Activated naive CD4-positive, alpha-beta T cell treated with anti-CD3 and anti-CD28 coated beads, Interleukin-2, amount 50 U/mL, for 24 hours (primary cell): ENCODE measurements at regions not wholly inside any gene's neighbourhood (a gene's known extent, or its start where the extent isn't known, plus 50 kb on each side); places are given as distances from the start of the nearest gene placed in this dataset.

ENCODE experiments used
- H3K27ac Mint-ChIP-seq: one replicate; pipeline ENCODE4 v1.8.0; 2021; ENCODE audit warnings: mild to moderate bottlenecking, mixed read lengths
- H3K27me3 Mint-ChIP-seq: one replicate; pipeline ENCODE4 v1.8.0; 2021; ENCODE audit warnings: mixed read lengths
- H3K36me3 Mint-ChIP-seq: one replicate; pipeline ENCODE4 v1.8.0; 2021; ENCODE audit warnings: mixed read lengths
- H3K4me1 Mint-ChIP-seq: one replicate; pipeline ENCODE4 v1.8.0; 2021; ENCODE audit warnings: mixed read lengths
- H3K4me3 Mint-ChIP-seq: one replicate; pipeline ENCODE4 v1.8.0; 2021; ENCODE audit warnings: mild to moderate bottlenecking, mixed read lengths
- H3K9me3 Mint-ChIP-seq: one replicate; pipeline ENCODE4 v1.8.0; 2021; ENCODE audit warnings: mixed read lengths

DNA sequence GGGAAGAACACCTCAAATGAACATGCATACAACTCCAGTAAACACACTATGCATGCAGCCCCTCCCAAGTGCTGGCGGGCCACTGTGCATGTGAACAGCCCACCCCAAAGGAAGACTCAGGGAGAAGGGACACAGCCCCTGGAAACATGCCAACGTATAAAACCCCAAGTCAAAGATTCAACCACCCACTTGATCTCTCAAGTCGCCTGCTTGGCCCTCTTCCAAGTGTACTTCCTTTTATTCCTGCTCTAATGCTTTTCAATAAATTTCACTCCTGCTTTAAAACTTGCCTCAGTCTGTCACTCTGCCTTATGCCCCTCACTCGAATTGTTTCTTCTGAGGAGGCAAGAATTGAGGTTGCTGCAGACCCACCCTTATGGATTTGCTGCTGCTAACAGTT is 139.1 kb downstream of the C1D start:
- no peaks in the 10 kb centered on the region for H3K9me3 Mint-ChIP-seq
- H3K4me1 Mint-ChIP-seq, result no peaks in the 10 kb centered on the region
- no peak overlapping the region for H3K27ac Mint-ChIP-seq
- no peak overlapping the region for H3K4me3 Mint-ChIP-seq
- H3K27me3 Mint-ChIP-seq, result peaks cover 14% of the 10 kb centered on the region
- no peaks in the 10 kb centered on the region for H3K36me3 Mint-ChIP-seq

DNA sequence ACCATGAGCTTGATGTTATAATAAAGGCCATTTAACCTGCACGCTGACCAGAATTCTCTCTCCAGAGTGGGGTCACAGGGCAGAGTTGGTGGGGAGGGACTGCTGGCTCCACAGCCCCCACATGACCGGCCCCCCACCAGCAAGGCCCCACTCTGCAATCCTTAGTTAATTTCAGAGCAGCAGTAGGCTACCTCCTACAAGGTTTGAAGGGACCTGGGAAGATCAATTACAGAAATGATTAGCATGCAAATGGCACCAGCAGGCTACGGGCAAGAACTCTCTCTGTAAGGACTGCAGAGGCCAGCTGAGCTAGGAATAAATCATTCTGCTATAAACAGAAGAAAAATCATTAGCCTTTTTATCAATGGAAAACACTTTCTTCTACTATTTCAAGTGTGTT is 135.3 kb downstream of the C1D start:
- Mint-ChIP-seq H3K27me3 (peaks cover 9% of the 10 kb centered on the region), H3K9me3 (no peaks in the 10 kb centered on the region), H3K27ac (no peak overlapping the region), H3K36me3 (no peaks in the 10 kb centered on the region), H3K4me1 (no peaks in the 10 kb centered on the region), H3K4me3 (no peak overlapping the region)

DNA sequence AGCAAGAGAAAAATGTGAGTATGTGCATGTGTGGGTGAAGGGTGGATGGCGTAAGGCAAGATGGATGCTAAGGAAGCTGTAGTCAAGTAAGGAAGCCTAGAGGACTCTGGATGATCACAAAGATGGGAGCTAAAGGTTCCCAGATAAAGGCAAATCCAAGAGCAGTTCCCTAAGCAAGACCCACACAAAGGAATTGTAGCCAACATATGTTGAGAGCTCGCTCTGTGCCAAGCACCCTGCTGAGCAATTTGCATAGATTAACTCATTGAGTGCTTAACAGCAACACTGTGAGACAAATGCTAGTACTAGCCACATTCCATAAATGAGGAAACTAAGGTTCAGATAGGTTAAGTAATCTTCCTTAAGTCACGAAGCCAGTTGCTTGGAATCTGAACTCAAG is 132.6 kb downstream of the C1D start:
- no peaks in the 10 kb centered on the region for H3K36me3 Mint-ChIP-seq
- H3K9me3 Mint-ChIP-seq, result no peaks in the 10 kb centered on the region

DNA sequence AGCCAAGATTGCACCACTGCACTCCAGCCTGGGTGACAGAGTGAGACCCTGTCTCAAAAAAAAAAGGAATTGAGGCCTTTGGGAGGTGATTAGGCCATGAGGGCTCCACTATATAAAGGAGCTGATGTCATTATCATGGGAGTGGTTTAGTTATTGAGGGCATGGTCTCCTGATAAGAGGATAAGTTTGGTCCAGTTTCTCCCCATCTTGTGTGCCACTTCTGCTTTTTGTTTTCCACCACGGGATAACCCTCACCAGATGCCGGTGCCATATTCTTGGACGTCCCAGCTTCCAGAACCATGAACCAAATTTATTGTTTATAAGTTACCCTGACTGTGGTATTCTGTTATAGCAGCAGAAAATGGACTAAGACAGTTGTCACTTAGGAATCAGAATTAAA is 125.8 kb downstream of the C1D start:
- no peaks in the 10 kb centered on the region for H3K9me3 Mint-ChIP-seq
- H3K27ac Mint-ChIP-seq, result no peak overlapping the region
- H3K4me3 Mint-ChIP-seq, result no peak overlapping the region
- peaks cover 5% of the 10 kb centered on the region for H3K27me3 Mint-ChIP-seq
- H3K4me1 Mint-ChIP-seq, result no peaks in the 10 kb centered on the region
- H3K36me3 Mint-ChIP-seq, result no peaks in the 10 kb centered on the region

More for the DNA sequence above, 132.6 kb downstream of the C1D start:
- no peak overlapping the region for H3K4me3 Mint-ChIP-seq
- no peaks in the 10 kb centered on the region for H3K4me1 Mint-ChIP-seq
- peaks cover 4% of the 10 kb centered on the region for H3K27me3 Mint-ChIP-seq
- no peak overlapping the region for H3K27ac Mint-ChIP-seq

DNA sequence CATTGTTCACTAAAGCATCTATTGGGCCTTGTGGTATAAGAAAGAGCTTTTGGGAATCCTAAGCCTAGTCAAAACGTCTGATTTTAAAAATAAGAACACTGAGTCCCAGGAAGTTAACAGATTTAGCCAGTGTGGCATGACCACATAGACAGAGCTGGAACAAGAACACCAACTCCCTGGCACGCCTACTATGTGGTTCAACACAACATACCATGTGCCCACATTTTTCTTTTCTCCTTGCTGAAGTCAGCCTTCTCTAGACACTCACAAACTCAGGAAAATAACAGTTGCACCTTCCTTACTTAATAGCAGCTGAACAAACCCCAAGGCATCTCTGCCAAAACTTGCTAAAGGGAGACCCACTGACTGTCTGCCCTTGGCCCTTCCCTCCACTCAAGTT is 124.8 kb downstream of the C1D start:
- Mint-ChIP-seq H3K4me1 (no peaks in the 10 kb centered on the region), H3K27ac (no peak overlapping the region), H3K36me3 (no peaks in the 10 kb centered on the region), H3K27me3 (peaks cover 10% of the 10 kb centered on the region), H3K4me3 (no peak overlapping the region), H3K9me3 (peaks cover 8% of the 10 kb centered on the region)

DNA sequence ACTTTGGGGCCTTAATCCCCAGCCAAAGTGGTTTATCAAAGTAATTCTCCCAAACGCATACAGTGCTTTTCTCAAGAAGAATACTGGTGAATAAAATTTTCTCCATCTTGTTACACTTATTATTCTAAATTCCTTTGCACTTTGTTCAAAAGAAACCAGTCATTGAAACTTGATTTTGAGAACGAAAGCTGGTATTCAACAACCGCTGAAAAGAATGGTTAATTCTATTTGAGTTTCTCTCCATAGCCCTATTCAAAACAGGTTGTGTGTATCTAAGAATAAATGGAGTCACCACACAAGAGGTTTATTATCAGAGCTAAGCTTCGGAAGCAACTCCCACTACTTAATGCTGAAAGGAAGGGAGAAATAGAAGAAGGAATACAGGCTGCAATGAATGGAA is 117.7 kb downstream of the C1D start:
- Mint-ChIP-seq H3K9me3 (peaks cover 12% of the 10 kb centered on the region), H3K4me1 (no peaks in the 10 kb centered on the region), H3K27me3 (peaks cover 14% of the 10 kb centered on the region), H3K4me3 (no peak overlapping the region), H3K36me3 (no peaks in the 10 kb centered on the region), H3K27ac (no peak overlapping the region)

DNA sequence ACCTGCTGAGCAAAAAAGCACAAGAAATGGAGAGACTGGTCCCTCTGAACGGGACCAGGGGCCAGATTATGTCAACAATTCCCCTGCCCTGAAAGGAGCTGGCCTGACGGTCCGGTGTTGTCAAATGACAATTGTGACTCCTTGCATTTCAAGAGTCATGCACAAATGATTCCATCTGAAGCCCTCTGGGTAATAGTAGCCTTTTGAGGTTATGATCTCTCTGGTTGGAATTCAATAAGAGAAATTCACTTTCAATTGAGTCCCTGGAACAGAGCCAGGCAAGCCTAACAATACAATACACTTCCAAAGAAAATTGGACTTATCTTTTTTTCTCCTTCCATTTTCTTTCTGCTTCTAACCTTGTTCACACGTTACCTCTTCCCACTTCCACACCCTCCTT is 116.9 kb downstream of the C1D start:
- Mint-ChIP-seq H3K9me3 (peaks cover 12% of the 10 kb centered on the region), H3K27ac (no peak overlapping the region), H3K4me1 (peaks cover 2% of the 10 kb centered on the region), H3K27me3 (peaks cover 13% of the 10 kb centered on the region), H3K4me3 (no peak overlapping the region), H3K36me3 (no peaks in the 10 kb centered on the region)

DNA sequence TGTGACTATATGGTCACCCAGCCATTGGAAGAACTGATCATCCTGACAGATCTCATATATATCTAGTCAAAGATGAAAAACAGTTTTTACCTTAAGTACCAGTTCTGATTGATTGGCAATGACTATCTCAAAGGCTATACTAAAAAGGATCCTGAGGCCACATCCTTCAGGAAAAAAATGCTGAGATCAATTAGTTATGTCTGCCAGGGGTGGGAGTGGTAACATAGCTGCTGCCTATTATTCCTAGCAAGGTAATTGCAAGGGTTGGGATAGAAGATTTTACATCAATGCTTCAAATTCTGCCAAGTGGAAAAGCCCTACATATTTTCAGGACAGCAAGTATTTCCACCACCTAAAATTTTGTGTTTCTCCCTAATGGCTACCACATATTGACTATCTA is 114.7 kb downstream of the C1D start:
- Mint-ChIP-seq H3K9me3 (peaks cover 4% of the 10 kb centered on the region), H3K27ac (no peak overlapping the region), H3K4me3 (no peak overlapping the region), H3K4me1 (peaks cover 3% of the 10 kb centered on the region), H3K36me3 (no peaks in the 10 kb centered on the region), H3K27me3 (peaks cover 15% of the 10 kb centered on the region)

DNA sequence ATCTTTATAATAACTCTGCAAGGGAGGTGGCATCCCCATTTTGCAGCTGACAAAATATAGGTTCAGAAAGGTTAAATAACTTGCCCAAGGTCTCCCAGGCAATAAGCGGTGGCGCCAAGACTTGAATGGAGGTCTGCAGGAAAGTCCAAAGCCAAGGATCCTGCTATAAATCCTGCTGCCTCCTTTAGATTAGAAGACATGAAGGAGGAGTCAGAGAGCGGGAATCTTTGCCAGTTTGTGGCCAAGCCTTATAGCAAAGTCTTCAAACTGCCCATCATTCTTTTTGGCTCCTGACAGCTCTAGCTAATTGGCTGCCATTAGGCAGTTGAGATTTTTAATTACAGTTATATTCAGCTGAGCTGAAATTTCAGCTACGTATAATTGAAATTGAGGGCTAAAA is 114.3 kb downstream of the C1D start:
- Mint-ChIP-seq H3K27ac (no peak overlapping the region), H3K9me3 (no peaks in the 10 kb centered on the region), H3K4me1 (peaks cover 3% of the 10 kb centered on the region), H3K4me3 (no peak overlapping the region), H3K27me3 (peaks cover 13% of the 10 kb centered on the region), H3K36me3 (no peaks in the 10 kb centered on the region)

DNA sequence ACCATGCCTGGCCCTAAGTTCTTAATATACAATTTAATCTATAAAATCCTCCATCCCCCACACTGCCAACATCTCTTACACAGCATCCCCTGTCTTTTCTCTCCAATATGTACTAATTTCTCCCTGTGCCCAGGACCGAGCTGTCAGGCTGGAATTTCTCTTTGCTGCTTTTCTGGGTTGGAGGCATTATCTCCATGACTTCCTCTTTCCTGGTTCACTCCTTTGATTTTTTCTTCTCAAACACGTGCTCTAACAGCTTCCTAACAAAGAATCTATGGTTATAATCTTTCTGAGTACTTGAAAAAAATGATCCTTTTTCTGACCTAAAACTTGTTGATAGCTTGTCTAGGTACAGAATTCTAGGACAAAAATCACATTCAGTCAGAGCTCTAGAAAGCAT is 112.8 kb downstream of the C1D start:
- Mint-ChIP-seq H3K36me3 (no peaks in the 10 kb centered on the region), H3K27ac (no peak overlapping the region), H3K4me1 (peaks cover 3% of the 10 kb centered on the region), H3K4me3 (no peak overlapping the region), H3K9me3 (no peaks in the 10 kb centered on the region), H3K27me3 (peaks cover 16% of the 10 kb centered on the region)

DNA sequence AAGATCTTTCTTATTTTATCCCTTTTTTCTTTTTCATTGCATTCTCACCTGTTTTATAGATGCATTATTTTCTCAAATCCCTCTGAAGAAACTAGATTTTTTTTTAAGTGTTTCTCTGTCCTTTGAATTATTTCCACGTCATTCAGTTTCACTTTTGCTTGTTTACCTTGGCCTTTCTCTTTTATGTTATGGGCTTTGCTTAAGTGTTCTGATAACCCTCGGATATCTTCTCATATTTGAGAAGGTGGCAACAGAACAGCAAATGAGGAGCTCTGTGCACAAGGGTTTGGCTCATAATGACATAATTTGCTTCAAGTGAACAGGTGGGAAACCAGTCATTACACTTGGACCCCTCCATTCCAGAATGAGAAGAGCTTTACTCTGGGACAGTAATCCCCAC is 111.9 kb downstream of the C1D start:
- no peaks in the 10 kb centered on the region for H3K36me3 Mint-ChIP-seq
- no peak overlapping the region for H3K27ac Mint-ChIP-seq
- no peaks in the 10 kb centered on the region for H3K9me3 Mint-ChIP-seq
- peaks cover 17% of the 10 kb centered on the region for H3K27me3 Mint-ChIP-seq
- H3K4me1 Mint-ChIP-seq, result peaks cover 3% of the 10 kb centered on the region
- no peak overlapping the region for H3K4me3 Mint-ChIP-seq

DNA sequence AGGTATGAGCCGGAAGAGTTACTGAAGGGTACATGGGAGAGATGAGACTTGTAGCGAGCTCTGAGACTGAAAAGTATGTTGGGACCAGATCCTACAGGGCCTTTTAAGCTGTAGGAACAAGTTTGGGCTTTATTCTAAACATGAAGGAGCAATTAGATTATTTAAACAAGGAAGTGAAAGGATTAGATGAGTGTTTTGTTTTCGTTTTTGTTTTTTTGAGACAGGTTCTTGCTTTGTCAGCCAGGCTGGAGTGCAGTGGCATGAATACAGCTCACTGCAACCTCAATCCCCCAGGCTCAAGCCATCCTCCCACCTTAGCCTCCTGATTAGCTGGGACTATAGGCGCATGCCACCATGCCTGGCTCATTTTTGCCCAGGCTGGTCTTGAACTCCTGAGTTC is 110.7 kb downstream of the C1D start:
- Mint-ChIP-seq H3K27ac (no peak overlapping the region), H3K4me3 (no peak overlapping the region), H3K9me3 (peaks cover 4% of the 10 kb centered on the region), H3K27me3 (peaks cover 15% of the 10 kb centered on the region), H3K36me3 (no peaks in the 10 kb centered on the region), H3K4me1 (peaks cover 3% of the 10 kb centered on the region)

DNA sequence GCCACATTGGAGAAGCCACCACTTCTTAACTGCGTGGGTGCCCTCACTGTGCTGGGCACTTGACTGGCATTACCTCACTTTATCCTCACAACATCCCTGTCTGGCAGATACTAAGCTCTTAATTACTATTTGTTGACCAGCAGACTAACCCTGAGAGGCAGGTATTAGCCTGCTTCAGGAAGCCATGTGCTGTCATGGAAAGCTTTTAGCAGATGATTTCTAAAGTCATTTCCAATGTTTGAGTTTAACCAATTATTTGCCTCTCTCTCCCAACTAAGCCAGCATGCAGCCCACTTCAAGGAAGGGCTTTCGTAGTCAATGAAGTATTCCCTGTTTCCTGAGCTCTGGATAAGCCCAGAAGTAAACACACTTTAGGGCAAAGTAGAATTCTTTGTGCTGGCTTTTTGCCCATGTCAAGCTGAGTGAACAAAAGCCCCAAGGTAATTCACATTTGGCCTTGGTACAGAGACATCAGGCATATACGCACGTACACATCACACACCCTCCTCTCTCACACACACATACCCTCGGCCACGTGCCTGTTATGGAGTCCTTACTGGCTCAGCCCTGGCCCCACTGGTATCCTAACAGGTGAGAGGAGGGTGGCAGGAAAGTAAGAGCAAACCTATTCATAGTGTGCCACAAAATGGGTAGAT is 108.6 kb downstream of the C1D start:
- peaks cover 16% of the 10 kb centered on the region for H3K27me3 Mint-ChIP-seq
- H3K27ac Mint-ChIP-seq, result no peak overlapping the region
- no peaks in the 10 kb centered on the region for H3K36me3 Mint-ChIP-seq
- peaks cover 3% of the 10 kb centered on the region for H3K4me1 Mint-ChIP-seq
- peaks cover 9% of the 10 kb centered on the region for H3K9me3 Mint-ChIP-seq
- H3K4me3 Mint-ChIP-seq, result no peak overlapping the region

DNA sequence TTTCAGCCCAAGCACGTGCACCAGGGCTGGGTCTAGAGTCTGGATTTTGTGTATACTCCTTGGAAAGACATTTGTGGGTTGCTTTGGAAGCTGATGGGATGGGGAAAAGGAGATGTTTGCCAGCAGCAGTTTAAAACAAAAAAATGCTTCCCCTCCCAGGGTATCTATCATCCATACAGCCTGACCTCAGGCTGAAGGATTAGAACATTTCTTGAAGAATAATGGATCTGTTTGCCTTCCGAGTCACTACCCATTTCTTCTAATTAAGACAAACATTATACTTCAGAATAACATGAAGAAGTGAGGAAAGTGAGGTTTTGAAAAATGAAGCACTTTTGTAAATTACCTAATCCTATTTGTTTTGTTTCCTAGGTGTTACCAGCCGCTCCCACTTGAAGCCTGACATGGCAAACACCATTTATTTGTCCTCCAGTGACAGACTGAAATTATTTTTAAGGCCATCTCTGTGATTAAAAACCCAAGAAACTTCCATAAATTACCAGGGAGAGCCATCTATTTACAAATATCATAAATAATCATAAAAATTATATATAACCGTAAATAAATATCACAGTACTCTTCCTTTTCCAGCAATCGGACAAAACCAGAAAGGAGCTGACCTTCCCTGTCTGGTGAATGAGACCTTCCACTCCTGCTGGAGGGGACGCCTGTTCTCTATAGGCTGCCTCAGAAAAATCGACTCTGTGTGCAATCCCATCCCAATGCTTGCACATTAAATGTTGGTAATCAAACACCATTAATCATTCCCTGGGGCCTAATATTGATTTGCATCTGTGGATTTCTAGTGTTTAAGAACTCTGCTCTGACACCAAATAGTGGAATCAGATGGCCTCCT is 106.8 kb downstream of the C1D start:
- H3K9me3 Mint-ChIP-seq, result peaks cover 9% of the 10 kb centered on the region
- H3K27me3 Mint-ChIP-seq, result peaks cover 14% of the 10 kb centered on the region
- no peak overlapping the region for H3K4me3 Mint-ChIP-seq
- no peak overlapping the region for H3K27ac Mint-ChIP-seq
- H3K36me3 Mint-ChIP-seq, result no peaks in the 10 kb centered on the region
- peaks cover under 1% of the 10 kb centered on the region for H3K4me1 Mint-ChIP-seq

DNA sequence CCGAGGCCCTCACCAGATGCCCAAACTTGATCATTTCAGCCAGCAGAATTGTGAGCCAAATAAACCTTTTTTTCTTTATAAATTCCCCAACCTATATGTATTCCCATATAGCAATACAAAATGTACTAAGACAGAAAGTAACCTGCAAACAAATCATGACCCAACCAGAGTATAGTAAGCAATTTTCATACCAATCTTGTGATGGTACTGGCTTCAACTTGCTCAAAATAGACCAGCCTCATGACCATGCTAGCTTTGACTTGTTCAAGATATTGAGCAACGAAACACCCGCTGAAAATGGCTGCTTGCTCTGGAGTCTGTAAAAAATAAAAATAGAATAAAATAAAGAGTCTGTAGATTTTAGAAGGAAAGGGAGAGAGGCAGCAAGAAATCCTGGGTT is 97.6 kb downstream of the C1D start:
- H3K27ac Mint-ChIP-seq, result no peak overlapping the region
- H3K4me1 Mint-ChIP-seq, result no peaks in the 10 kb centered on the region

DNA sequence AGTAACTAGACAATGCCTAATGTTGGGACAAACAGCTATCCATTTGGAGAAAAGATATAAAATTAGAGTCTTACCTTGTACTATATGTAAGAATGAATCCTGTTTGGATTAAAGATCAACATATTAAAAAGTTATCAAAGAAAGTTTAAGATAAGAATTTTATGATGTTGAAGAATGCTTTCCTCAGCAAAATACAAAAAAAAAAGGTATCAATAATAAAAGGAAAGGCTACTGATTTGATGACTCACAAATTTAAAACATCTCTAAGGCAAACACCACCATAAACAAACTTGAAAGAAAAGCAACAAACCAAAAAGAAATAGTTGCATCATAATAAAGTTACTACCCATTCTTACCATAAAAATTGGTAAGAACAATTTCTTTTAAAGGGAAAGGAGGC is 92.7 kb downstream of the C1D start:
- H3K9me3 Mint-ChIP-seq, result no peaks in the 10 kb centered on the region
- no peaks in the 10 kb centered on the region for H3K4me1 Mint-ChIP-seq
- H3K27me3 Mint-ChIP-seq, result peaks cover 9% of the 10 kb centered on the region
- H3K27ac Mint-ChIP-seq, result no peak overlapping the region
- H3K4me3 Mint-ChIP-seq, result no peak overlapping the region
- H3K36me3 Mint-ChIP-seq, result no peaks in the 10 kb centered on the region

More for the DNA sequence above, 97.6 kb downstream of the C1D start:
- peaks cover 5% of the 10 kb centered on the region for H3K9me3 Mint-ChIP-seq
- H3K27me3 Mint-ChIP-seq, result peaks cover 10% of the 10 kb centered on the region
- no peaks in the 10 kb centered on the region for H3K36me3 Mint-ChIP-seq
- H3K4me3 Mint-ChIP-seq, result no peak overlapping the region
